ENCODE measurements at regions not wholly inside any gene's neighbourhood (a gene's known extent, or its start where the extent isn't known, plus 50 kb on each side); places are given as distances from the start of the nearest gene placed in this dataset.

GRCh38 chr6:106002005-106002404 is 84.1 kb upstream of the PRDM1 start:
- no peaks in the 10 kb centered on the region for H3K79me2 ChIP-seq (ENCODE audit: low read length)
- H3K9ac ChIP-seq (ENCODE audit: low read length) = no peak overlapping the region
- H3K27me3 ChIP-seq (ENCODE audit: low read depth, low read length) = no peaks in the 10 kb centered on the region
- TF ChIP-seq EZH2phosphoT487 (IDR thresholded peaks at IDR 0.05; ENCODE audit: low read depth) (no peak), CTCF (IDR thresholded peaks at IDR 0.05; ENCODE audit: low read depth, low read length) (no peak)
- H4K20me1 ChIP-seq (ENCODE audit: insufficient read depth, low read length) = no peaks in the 10 kb centered on the region
- no peaks in the 10 kb centered on the region for H3K36me3 ChIP-seq (replicated peaks; ENCODE audit: low read depth, low read length)
- H3K27ac ChIP-seq (ENCODE audit: low read length) = no peak overlapping the region
- H3K4me1 ChIP-seq (ENCODE audit: low read length) = no peaks in the 10 kb centered on the region
- H3K4me2 ChIP-seq (ENCODE audit: low read length) = no peak overlapping the region
- no peak overlapping the region for H2AFZ ChIP-seq (ENCODE audit: low read depth, low read length)
- H3K4me3 ChIP-seq (ENCODE audit: low read length) = no peak overlapping the region
- H3K9me3 ChIP-seq (ENCODE audit: insufficient read depth, low read length) = no peaks in the 10 kb centered on the region; the same call in 1 of the 2 replicates

GRCh38 chr6:106000935-106001334 is 85.2 kb upstream of the PRDM1 start:
- Histone ChIP-seq H3K9me3 (ENCODE audit: insufficient read depth, low read length) (no peaks in the 10 kb centered on the region; the same call in 1 of the 2 replicates), H3K27me3 (ENCODE audit: low read depth, low read length) (no peaks in the 10 kb centered on the region), H3K27ac (ENCODE audit: low read length) (no peak overlapping the region), H4K20me1 (ENCODE audit: insufficient read depth, low read length) (no peaks in the 10 kb centered on the region), H3K4me1 (ENCODE audit: low read length) (no peaks in the 10 kb centered on the region), H2AFZ (ENCODE audit: low read depth, low read length) (no peak overlapping the region), H3K36me3 (replicated peaks; ENCODE audit: low read depth, low read length) (no peaks in the 10 kb centered on the region), H3K4me2 (ENCODE audit: low read length) (no peak overlapping the region), H3K9ac (ENCODE audit: low read length) (no peak overlapping the region), H3K4me3 (ENCODE audit: low read length) (no peak overlapping the region), H3K79me2 (ENCODE audit: low read length) (no peaks in the 10 kb centered on the region)
- no peak for TF ChIP-seq EZH2phosphoT487 (IDR thresholded peaks at IDR 0.05; ENCODE audit: low read depth)
- no peak for TF ChIP-seq CTCF (IDR thresholded peaks at IDR 0.05; ENCODE audit: low read depth, low read length)

- Histone ChIP-seq H3K27me3 (ENCODE audit: low read depth, low read length) (no peaks in the 10 kb centered on the region), H3K4me1 (ENCODE audit: low read length) (peaks cover 5% of the 10 kb centered on the region), H3K79me2 (ENCODE audit: low read length) (no peaks in the 10 kb centered on the region), H3K9me3 (ENCODE audit: insufficient read depth, low read length) (no peaks in the 10 kb centered on the region), H3K4me2 (ENCODE audit: low read length) (no peak overlapping the region), H4K20me1 (ENCODE audit: insufficient read depth, low read length) (no peaks in the 10 kb centered on the region), H2AFZ (ENCODE audit: low read depth, low read length) (no peak overlapping the region), H3K27ac (ENCODE audit: low read length) (no peak overlapping the region), H3K36me3 (replicated peaks; ENCODE audit: low read depth, low read length) (no peaks in the 10 kb centered on the region), H3K9ac (ENCODE audit: low read length) (no peak overlapping the region), H3K4me3 (ENCODE audit: low read length) (no peak overlapping the region)
- TF ChIP-seq CTCF (IDR thresholded peaks at IDR 0.05; ENCODE audit: low read depth, low read length) = no peak
These were observed 88.7 kb upstream of the PRDM1 start for GRCh38 chr6:105997482-105997881.

GRCh38 chr6:105995391-105995865 is 90.7 kb upstream of the PRDM1 start:
- Histone ChIP-seq H2AFZ (ENCODE audit: low read depth, low read length) (no peak overlapping the region), H3K4me2 (ENCODE audit: low read length) (peak overlapping the region; percentile 30), H3K79me2 (ENCODE audit: low read length) (no peaks in the 10 kb centered on the region), H3K27ac (ENCODE audit: low read length) (no peak overlapping the region), H4K20me1 (ENCODE audit: insufficient read depth, low read length) (no peaks in the 10 kb centered on the region), H3K9me3 (ENCODE audit: insufficient read depth, low read length) (no peaks in the 10 kb centered on the region), H3K27me3 (ENCODE audit: low read depth, low read length) (no peaks in the 10 kb centered on the region), H3K9ac (ENCODE audit: low read length) (no peak overlapping the region), H3K4me1 (ENCODE audit: low read length) (peaks cover 11% of the 10 kb centered on the region), H3K36me3 (replicated peaks; ENCODE audit: low read depth, low read length) (no peaks in the 10 kb centered on the region), H3K4me3 (ENCODE audit: low read length) (peak overlapping the region; percentile 21; the same call in 1 of the 2 replicates)
- TF ChIP-seq CTCF (IDR thresholded peaks at IDR 0.05; ENCODE audit: low read depth, low read length) (no peak), EZH2phosphoT487 (IDR thresholded peaks at IDR 0.05; ENCODE audit: low read depth) (no peak)
